ENCODE measurements at regions not wholly inside any gene's neighbourhood (a gene's known extent, or its start where the extent isn't known, plus 50 kb on each side); places are given as distances from the start of the nearest gene placed in this dataset.
"Not testable (repeated sequence)": the region's sequence is repeated elsewhere in the genome, so short reads cannot be mapped to it uniquely, and the experiment has no call there.

DNA sequence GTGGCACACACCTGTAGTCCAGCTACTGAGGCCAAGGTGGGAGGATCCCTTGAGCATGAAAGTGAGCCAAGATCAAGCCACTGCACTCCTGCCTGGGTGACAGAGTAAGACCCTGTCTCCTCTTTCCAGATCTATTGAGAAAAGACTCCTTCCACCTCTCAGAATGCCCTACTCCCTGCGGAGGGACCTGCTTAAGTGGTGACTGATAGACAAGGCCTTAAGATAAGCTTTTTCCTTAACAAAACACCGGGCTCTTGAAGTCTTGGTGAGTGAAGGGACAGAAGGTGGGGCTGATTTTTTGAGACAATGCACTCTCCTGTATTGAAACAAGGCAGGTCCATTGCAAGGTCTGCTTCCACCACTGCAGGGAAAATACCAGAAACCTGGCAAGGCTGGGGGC, 338.4 kb upstream of the FRG2C start:
- TF ChIP-seq, protein P1, sequence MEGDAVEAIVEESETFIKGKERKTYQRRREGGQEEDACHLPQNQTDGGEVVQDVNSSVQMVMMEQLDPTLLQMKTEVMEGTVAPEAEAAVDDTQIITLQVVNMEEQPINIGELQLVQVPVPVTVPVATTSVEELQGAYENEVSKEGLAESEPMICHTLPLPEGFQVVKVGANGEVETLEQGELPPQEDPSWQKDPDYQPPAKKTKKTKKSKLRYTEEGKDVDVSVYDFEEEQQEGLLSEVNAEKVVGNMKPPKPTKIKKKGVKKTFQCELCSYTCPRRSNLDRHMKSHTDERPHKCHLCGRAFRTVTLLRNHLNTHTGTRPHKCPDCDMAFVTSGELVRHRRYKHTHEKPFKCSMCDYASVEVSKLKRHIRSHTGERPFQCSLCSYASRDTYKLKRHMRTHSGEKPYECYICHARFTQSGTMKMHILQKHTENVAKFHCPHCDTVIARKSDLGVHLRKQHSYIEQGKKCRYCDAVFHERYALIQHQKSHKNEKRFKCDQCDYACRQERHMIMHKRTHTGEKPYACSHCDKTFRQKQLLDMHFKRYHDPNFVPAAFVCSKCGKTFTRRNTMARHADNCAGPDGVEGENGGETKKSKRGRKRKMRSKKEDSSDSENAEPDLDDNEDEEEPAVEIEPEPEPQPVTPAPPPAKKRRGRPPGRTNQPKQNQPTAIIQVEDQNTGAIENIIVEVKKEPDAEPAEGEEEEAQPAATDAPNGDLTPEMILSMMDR (IDR thresholded peaks at IDR 0.05; ENCODE audit: insufficient read depth, low read length, poor library complexity, severe bottlenecking), result no peak
- H3K36me3 ChIP-seq (ENCODE audit: control insufficient read depth, insufficient read depth, low read length), result no peaks in the 10 kb centered on the region
- no peak overlapping the region for H3K4me3 ChIP-seq (ENCODE audit: low read depth, low read length)
- H3K27me3 ChIP-seq (ENCODE audit: control insufficient read depth, insufficient read depth, low read length), result no peaks in the 10 kb centered on the region
- DNase-seq (ENCODE audit: low read depth), result no peak

DNA sequence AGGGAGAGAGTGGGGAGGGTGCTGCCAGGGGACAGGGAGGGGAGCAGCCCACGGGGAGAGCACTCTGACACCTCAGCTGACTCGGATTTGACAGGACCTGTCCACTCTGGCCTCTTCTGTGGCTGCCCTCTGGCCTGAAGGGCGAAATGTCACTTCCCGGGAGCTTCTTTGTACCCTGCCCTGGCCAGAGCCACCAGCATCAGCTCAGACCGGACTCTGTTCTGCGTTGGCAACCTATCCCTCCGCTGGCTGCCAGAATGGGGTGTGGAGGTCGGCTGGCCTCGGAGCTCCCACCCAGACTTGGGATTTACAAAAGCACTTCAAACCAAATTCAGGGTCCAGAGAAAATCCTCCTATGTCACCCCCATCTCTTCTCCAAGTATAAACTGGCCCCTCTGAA, 336.7 kb upstream of the FRG2C start:
- no peak for DNase-seq (ENCODE audit: low read depth)
- Histone ChIP-seq H3K36me3 (ENCODE audit: control insufficient read depth, insufficient read depth, low read length) (no peaks in the 10 kb centered on the region), H3K27me3 (ENCODE audit: control insufficient read depth, insufficient read depth, low read length) (no peaks in the 10 kb centered on the region), H3K4me3 (ENCODE audit: low read depth, low read length) (no peak overlapping the region)
- TF ChIP-seq, protein P1 (IDR thresholded peaks at IDR 0.05; ENCODE audit: insufficient read depth, low read length, poor library complexity, severe bottlenecking), result no peak

DNA sequence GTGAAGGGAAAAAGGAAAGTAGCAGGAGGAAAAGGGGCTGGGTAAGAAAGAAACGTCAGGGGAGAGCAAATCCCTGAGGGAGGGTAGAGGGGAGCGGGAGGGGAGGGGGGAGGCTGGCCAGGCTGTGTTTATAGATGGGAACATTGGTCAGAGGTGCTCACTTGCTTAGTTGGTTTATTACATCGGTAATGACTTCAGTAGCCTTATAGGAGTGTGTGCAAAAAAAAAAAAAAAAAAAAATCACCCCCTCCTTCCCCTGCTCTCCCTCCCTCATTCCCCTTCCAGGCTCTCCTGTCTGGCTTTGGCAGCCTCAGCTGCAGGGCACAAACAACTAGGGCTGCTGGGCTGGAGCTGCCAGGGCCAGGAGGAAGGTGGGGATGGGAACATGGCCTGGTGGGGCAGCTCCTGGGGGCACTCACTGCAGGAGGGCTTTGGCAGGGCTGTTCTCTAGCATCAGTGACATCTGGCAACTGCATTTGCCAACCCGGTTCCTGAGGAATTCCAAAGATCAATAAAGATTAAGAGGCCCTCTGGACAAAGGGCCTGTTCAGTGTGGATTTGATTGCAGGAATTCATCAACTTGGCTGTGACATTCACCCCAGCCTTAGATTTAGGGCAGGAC, 334.5 kb upstream of the FRG2C start:
- Histone ChIP-seq H3K27me3 (ENCODE audit: control insufficient read depth, insufficient read depth, low read length) (no peaks in the 10 kb centered on the region), H3K36me3 (ENCODE audit: control insufficient read depth, insufficient read depth, low read length) (no peaks in the 10 kb centered on the region), H3K4me3 (ENCODE audit: low read depth, low read length) (no peak overlapping the region)
- TF ChIP-seq, protein P1 (IDR thresholded peaks at IDR 0.05; ENCODE audit: insufficient read depth, low read length, poor library complexity, severe bottlenecking), result no peak
- DNase-seq (ENCODE audit: low read depth), result no peak

DNA sequence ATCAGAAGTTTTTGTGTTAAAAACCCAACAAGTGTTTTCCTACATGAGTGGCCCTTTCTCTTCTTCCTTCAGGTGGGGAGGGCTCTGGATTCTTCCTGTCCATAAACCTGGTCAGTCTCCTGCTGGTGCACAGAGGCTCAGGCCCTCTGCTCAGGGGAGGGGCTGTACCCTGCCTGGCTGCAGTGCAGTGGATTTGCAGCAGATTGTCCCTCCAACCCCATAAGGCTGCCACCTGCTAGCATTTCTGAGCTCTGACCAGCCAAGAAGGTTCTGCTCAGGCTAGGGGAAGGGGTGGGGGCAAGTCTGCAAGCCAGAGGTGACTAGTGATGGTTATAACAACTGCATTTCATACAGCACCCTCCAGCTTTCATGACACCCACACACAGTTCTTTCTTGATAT, 333.7 kb upstream of the FRG2C start:
- not testable (repeated sequence) for H3K4me3 ChIP-seq (ENCODE audit: low read depth, low read length); H3K36me3 ChIP-seq (ENCODE audit: control insufficient read depth, insufficient read depth, low read length); DNase-seq (ENCODE audit: low read depth); H3K27me3 ChIP-seq (ENCODE audit: control insufficient read depth, insufficient read depth, low read length)

DNA sequence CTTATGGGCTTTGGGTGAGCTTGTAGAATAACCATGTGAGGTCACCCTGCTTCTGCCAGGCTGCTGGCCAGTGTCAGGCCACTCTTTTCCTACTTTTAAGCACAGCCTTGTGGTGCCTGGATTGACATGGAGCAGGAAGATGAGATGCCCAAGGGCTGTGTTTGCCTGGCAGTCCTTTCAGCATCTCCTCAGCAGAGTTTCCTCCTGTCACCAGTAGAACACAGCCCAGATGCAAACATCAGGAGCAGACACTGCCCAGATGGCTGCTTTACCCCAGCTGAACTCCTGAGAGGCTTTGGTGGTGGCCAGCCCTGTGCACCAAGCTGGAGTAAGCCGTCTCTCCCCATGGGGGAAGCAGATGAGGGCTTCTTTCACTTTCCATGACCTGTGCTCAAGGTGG, 332.0 kb upstream of the FRG2C start:
- H3K27me3 ChIP-seq (ENCODE audit: control insufficient read depth, insufficient read depth, low read length); DNase-seq (ENCODE audit: low read depth); H3K4me3 ChIP-seq (ENCODE audit: low read depth, low read length); H3K36me3 ChIP-seq (ENCODE audit: control insufficient read depth, insufficient read depth, low read length): not testable (repeated sequence)

DNA sequence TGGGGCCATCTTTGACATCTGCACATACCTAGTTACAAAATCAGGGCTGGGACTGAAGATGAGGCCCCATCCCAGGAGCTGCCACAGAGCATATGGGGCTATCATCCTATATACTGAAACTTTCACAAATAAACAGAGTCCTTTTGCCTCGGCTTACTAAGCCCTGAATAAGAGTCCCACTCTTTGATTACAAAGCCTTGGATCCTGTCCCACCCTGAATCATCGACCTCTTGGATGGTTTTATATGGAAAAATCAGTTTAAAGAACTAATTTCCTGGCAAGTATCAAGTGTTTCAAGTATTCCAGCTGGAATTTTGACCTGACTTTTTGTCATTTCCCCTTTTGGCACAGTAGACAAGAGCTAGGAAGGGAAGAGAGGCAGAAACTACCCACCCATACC, 331.3 kb upstream of the FRG2C start:
- TF ChIP-seq, protein P1 (IDR thresholded peaks at IDR 0.05; ENCODE audit: insufficient read depth, low read length, poor library complexity, severe bottlenecking), result no peak
- H3K4me3 ChIP-seq (ENCODE audit: low read depth, low read length), result no peak overlapping the region
- DNase-seq (ENCODE audit: low read depth), result no peak
- H3K27me3 ChIP-seq (ENCODE audit: control insufficient read depth, insufficient read depth, low read length), result no peaks in the 10 kb centered on the region
- H3K36me3 ChIP-seq (ENCODE audit: control insufficient read depth, insufficient read depth, low read length), result no peaks in the 10 kb centered on the region

DNA sequence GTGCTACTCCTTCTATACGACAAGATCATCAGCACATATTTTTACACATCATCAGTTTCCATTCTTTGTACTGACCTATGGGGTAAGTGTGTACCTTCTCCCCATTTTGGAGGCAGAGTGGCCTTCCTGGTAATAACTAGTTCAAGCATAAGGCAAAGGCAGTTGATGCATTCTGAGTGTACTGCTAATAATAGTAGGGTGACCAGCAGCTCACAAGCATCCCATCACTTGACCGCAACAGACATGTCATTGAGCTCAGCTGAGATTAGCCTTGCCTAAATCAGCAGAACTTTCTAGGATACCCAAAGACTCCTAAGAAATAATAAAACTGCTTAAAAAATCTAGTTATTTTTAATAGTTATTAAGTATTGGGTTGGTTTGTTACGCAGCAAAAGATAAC, 329.8 kb upstream of the FRG2C start:
- DNase-seq (ENCODE audit: low read depth), result no peak
- Histone ChIP-seq H3K27me3 (ENCODE audit: control insufficient read depth, insufficient read depth, low read length) (no peaks in the 10 kb centered on the region), H3K4me3 (ENCODE audit: low read depth, low read length) (no peak overlapping the region), H3K36me3 (ENCODE audit: control insufficient read depth, insufficient read depth, low read length) (no peaks in the 10 kb centered on the region)
- TF ChIP-seq, protein P1 (IDR thresholded peaks at IDR 0.05; ENCODE audit: insufficient read depth, low read length, poor library complexity, severe bottlenecking), result no peak
